Loucy (cell line): ENCODE measurements at regions not wholly inside any gene's neighbourhood (a gene's known extent, or its start where the extent isn't known, plus 50 kb on each side); places are given as distances from the start of the nearest gene placed in this dataset.

Experiments
- H2AFZ ChIP-seq: fragments of 200-600 bp; sonication (generic); 2 replicates; pipeline ENCODE4 v1.6.0; 2016; ENCODE audit warnings: antibody characterized with exemption, mild to moderate bottlenecking, low read length, moderate library complexity
- H3F3A ChIP-seq: fragments of 200-600 bp; 2 replicates; pipeline ENCODE4 v1.6.0; 2016; ENCODE audit warnings: antibody characterized with exemption, low read depth, mild to moderate bottlenecking
- H3K27me3 ChIP-seq: fragments of 200-600 bp; sonication (generic); 2 replicates; pipeline ENCODE4 v1.6.1; 2014; ENCODE audit warnings: low read length, mild to moderate bottlenecking; ENCODE audit not compliant: insufficient read depth, poor library complexity, severe bottlenecking
- H3K36me3 ChIP-seq: fragments of 200-600 bp; sonication (generic); 2 replicates; pipeline ENCODE4 v1.6.1; 2016; ENCODE audit warnings: low read length; ENCODE audit not compliant: insufficient read depth
- H3K4me1 ChIP-seq: fragments of 200-600 bp; sonication (generic); 2 replicates; pipeline ENCODE4 v1.5.1; 2014; ENCODE audit warnings: low read length, mild to moderate bottlenecking; ENCODE audit not compliant: insufficient read depth, poor library complexity, severe bottlenecking
- H3K4me2 ChIP-seq: fragments of 200-600 bp; sonication (generic); 2 replicates; pipeline ENCODE4 v1.6.0; 2014; ENCODE audit warnings: antibody characterized with exemption, low read length, low read depth, mild to moderate bottlenecking; ENCODE audit not compliant: poor library complexity, severe bottlenecking
- H3K4me3 ChIP-seq: fragments of 200-600 bp; sonication (generic); 2 replicates; pipeline ENCODE4 v1.5.1; 2014; ENCODE audit warnings: low read length, mild to moderate bottlenecking, mixed read lengths; ENCODE audit not compliant: poor library complexity, severe bottlenecking
- H3K79me2 ChIP-seq: fragments of 200-600 bp; sonication (generic); 2 replicates; pipeline ENCODE4 v1.6.1; 2014; ENCODE audit warnings: low read length; ENCODE audit not compliant: insufficient read depth
- H3K9ac ChIP-seq: fragments of 200-600 bp; sonication (generic); 2 replicates; pipeline ENCODE4 v1.6.0; 2014; ENCODE audit warnings: mild to moderate bottlenecking, low read depth, low read length, moderate library complexity; ENCODE audit not compliant: poor library complexity, severe bottlenecking
- H3K9me2 ChIP-seq: fragments of 200-600 bp; sonication (generic); replicated peaks from 2 replicates; pipeline ENCODE4 v1.6.1; 2016; ENCODE audit warnings: low read depth, low read length, mixed read lengths
- H3K9me3 ChIP-seq: fragments of 200-600 bp; sonication (generic); 2 replicates; pipeline ENCODE4 v1.6.1; 2014; ENCODE audit warnings: mild to moderate bottlenecking, antibody characterized with exemption, low read length, low read depth; ENCODE audit not compliant: insufficient read depth
- H4K20me1 ChIP-seq: fragments of 200-600 bp; sonication (generic); 2 replicates; pipeline ENCODE4 v1.6.0; 2014; ENCODE audit warnings: antibody characterized with exemption, low read length, mild to moderate bottlenecking; ENCODE audit not compliant: insufficient read depth, poor library complexity, severe bottlenecking
- CTCF ChIP-seq: fragments of 200-600 bp; sonication (generic); conservative IDR thresholded peaks from 2 replicates; pipeline ENCODE4 v1.5.1; 2014; ENCODE audit warnings: mild to moderate bottlenecking, antibody characterized with exemption, low read length
- EZH2phosphoT487 ChIP-seq: fragments of 200-600 bp; IDR thresholded peaks from 2 replicates; pipeline ENCODE4 v1.6.1; 2018; ENCODE audit warnings: antibody characterized with exemption, mild to moderate bottlenecking, moderate library complexity, borderline replicate concordance

DNA sequence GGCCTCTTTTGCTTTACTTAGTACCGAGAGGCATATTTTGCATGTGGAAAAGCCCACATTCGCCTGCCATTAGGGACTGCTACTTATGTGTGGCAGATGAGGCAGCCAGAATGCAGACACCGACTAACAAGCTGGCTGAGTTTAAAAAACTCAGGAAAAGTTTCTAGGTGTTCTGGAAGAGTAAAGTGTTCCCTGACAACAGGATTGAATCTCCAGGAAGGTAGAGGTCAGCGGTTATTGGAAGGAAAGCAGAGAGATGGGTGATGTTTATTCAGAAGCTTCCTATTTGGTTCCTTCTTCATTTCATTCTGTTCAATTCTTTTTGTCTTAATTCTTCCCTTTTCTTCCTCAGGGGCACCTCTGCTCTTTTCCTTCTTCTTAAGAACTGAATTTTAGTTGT lies 206.9 kb upstream of the SNX7 start:
- Histone ChIP-seq H3K4me1 (peaks cover 27% of the 10 kb centered on the region), H3F3A (no peaks in the 10 kb centered on the region), H3K4me3 (no peak overlapping the region), H3K27me3 (no peaks in the 10 kb centered on the region), H3K9me3 (no peaks in the 10 kb centered on the region), H3K9me2 (no peaks in the 10 kb centered on the region), H2AFZ (0 out of 2 replicates have a peak overlapping the region, but pooled peaks have one; percentile 30), H4K20me1 (no peaks in the 10 kb centered on the region), H3K79me2 (no peaks in the 10 kb centered on the region), H3K9ac (no peak overlapping the region), H3K36me3 (no peaks in the 10 kb centered on the region), H3K4me2 (no peak overlapping the region)
- TF ChIP-seq CTCF (no peak), EZH2phosphoT487 (no peak)

DNA sequence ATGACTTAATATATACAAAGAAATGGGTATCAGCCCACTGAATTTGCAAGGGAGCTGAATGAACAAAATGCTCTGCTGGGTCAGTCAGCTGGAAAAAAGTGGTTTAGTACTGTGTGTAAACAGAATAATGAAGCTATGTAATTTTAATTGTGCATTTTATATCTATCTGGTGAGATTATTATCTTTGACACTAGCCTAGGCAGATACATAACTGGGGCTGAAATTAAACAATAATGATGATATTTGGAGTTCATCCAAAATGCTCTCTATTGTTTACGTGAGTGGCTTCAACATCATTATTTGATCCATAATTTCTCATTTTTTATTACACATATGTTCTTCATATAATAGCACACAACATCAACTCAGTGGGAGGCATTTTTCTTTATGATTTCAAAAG lies 208.5 kb upstream of the SNX7 start:
- Histone ChIP-seq H3K9me2 (no peaks in the 10 kb centered on the region), H2AFZ (peak overlapping the region; percentile 19; the same call in 1 of the 2 replicates), H4K20me1 (no peaks in the 10 kb centered on the region), H3K79me2 (no peaks in the 10 kb centered on the region), H3K4me3 (no peak overlapping the region), H3K4me1 (peaks cover 18% of the 10 kb centered on the region), H3F3A (no peaks in the 10 kb centered on the region), H3K36me3 (no peaks in the 10 kb centered on the region), H3K4me2 (peak overlapping the region; percentile 49), H3K9ac (no peak overlapping the region), H3K9me3 (no peaks in the 10 kb centered on the region), H3K27me3 (no peaks in the 10 kb centered on the region)
- TF ChIP-seq CTCF: no peak
- TF ChIP-seq EZH2phosphoT487: no peak

- Histone ChIP-seq H3K4me3 (peak overlapping the region; percentile 20), H4K20me1 (no peaks in the 10 kb centered on the region), H3K4me2 (peak overlapping the region; percentile 49), H2AFZ (peak overlapping the region; percentile 19; the same call in 1 of the 2 replicates), H3F3A (no peaks in the 10 kb centered on the region), H3K27me3 (no peaks in the 10 kb centered on the region), H3K4me1 (peaks cover 18% of the 10 kb centered on the region), H3K9ac (peak overlapping the region; percentile 6), H3K36me3 (no peaks in the 10 kb centered on the region), H3K79me2 (no peaks in the 10 kb centered on the region), H3K9me2 (no peaks in the 10 kb centered on the region), H3K9me3 (no peaks in the 10 kb centered on the region)
- TF ChIP-seq CTCF: no peak
Observed at GRCh38 chr1:98452162-98452561, 209.4 kb upstream of the SNX7 start.
